Keratinocyte (primary cell): ENCODE measurements at regions not wholly inside any gene's neighbourhood (a gene's known extent, or its start where the extent isn't known, plus 50 kb on each side); places are given as distances from the start of the nearest gene placed in this dataset.

Experiments used
- DNase-seq: peaks from one replicate; pipeline ENCODE4 v3.0.0-alpha.2; 2011; ENCODE audit warnings: low read depth, missing footprints, low spot score
- FAIRE-seq: peaks from 2 replicates; lab custom pipeline; 2011; peaks lifted over from hg19 to GRCh38; lab: Jason Lieb, UNC
- H2AFZ ChIP-seq: 2 replicates; pipeline ENCODE4 v1.6.0; 2012; ENCODE audit warnings: low read length, control low read depth, inconsistent platforms; ENCODE audit not compliant: control insufficient read depth
- H3K27ac ChIP-seq: 2 replicates; pipeline ENCODE4 v1.5.1; 2011; ENCODE audit warnings: low read length; ENCODE audit not compliant: control insufficient read depth, insufficient read depth
- H3K27me3 ChIP-seq: 3 replicates; pipeline ENCODE4 v1.6.0; 2011; ENCODE audit warnings: low read length; ENCODE audit not compliant: control insufficient read depth, insufficient read depth; ENCODE audit errors: extremely low read depth
- H3K36me3 ChIP-seq, 2 experiments: 2 replicates in 1 of 2; 3 replicates in 1 of 2; pipeline ENCODE4 v1.5.1; 2011; ENCODE audit warnings: low read length in 2 of 2, mild to moderate bottlenecking in 1 of 2; ENCODE audit not compliant: control insufficient read depth in 2 of 2, insufficient read depth in 2 of 2; ENCODE audit errors: extremely low read depth in 1 of 2
- H3K4me1 ChIP-seq: 3 replicates; pipeline ENCODE4 v1.5.1; 2011; ENCODE audit warnings: low read length; ENCODE audit not compliant: control insufficient read depth, insufficient read depth; ENCODE audit errors: extremely low read depth
- H3K4me2 ChIP-seq: 3 replicates; pipeline ENCODE4 v1.6.0; 2011; ENCODE audit warnings: low read depth, low read length; ENCODE audit not compliant: control insufficient read depth, insufficient read depth; ENCODE audit errors: extremely low read depth
- H3K4me3 ChIP-seq, 3 experiments: fragments of 200-600 bp in 1 of 3; sonication (generic) in 1 of 3; 2 replicates in 2 of 3; 3 replicates in 1 of 3; pipeline ENCODE4 v1.5.1; 2011 to 2016; ENCODE audit warnings: low read length in 3 of 3, mild to moderate bottlenecking in 3 of 3, control low read depth in 2 of 3, inconsistent platforms in 1 of 3, low read depth in 1 of 3, mixed read lengths in 1 of 3, mixed run types in 1 of 3, moderate library complexity in 1 of 3; ENCODE audit not compliant: control insufficient read depth in 2 of 3, insufficient read depth in 2 of 3; ENCODE audit errors: extremely low read depth in 1 of 3
- H3K79me2 ChIP-seq: 2 replicates; pipeline ENCODE4 v1.6.0; 2012; ENCODE audit warnings: low read length; ENCODE audit not compliant: control insufficient read depth, insufficient read depth
- H3K9ac ChIP-seq: 3 replicates; pipeline ENCODE4 v1.6.0; 2011; ENCODE audit warnings: low read length; ENCODE audit not compliant: control insufficient read depth, insufficient read depth; ENCODE audit errors: extremely low read depth
- H3K9me1 ChIP-seq: 3 replicates; pipeline ENCODE4 v1.6.0; 2011; ENCODE audit warnings: low read length; ENCODE audit not compliant: control insufficient read depth, insufficient read depth; ENCODE audit errors: extremely low read depth
- H3K9me3 ChIP-seq: 2 replicates; pipeline ENCODE4 v1.5.1; 2012; ENCODE audit warnings: low read depth, low read length; ENCODE audit not compliant: control insufficient read depth
- H4K20me1 ChIP-seq: 3 replicates; pipeline ENCODE4 v1.6.0; 2011; ENCODE audit warnings: low read length; ENCODE audit not compliant: control insufficient read depth, insufficient read depth; ENCODE audit errors: extremely low read depth
- EZH2 ChIP-seq: IDR thresholded peaks from one replicate; pipeline ENCODE4 v1.6.1; 2012; ENCODE audit warnings: inconsistent platforms, mild to moderate bottlenecking, low read length, moderate library complexity
- dilution Hi-C: fragments of 300-500 bp; cut with MboI; formaldehyde crosslinking; loops from one replicate; pipeline ENCODE4 v1.7.0; 2020; ENCODE audit warnings: low sequenced_read_pairs; ENCODE audit not compliant: extremely low pct_ligation_motif_present
- TF ChIP-seq, protein P1 (sequence below), 3 experiments: IDR thresholded peaks in 1 of 3; conservative IDR thresholded peaks in 1 of 3; optimal IDR thresholded peaks in 1 of 3; 2 replicates in 2 of 3; 3 replicates in 1 of 3; pipeline versions ENCODE3 to v1.5.1; 2011; ENCODE audit warnings: low read length in 3 of 3, mild to moderate bottlenecking in 3 of 3, moderate library complexity in 2 of 3, control low read depth in 1 of 3, inconsistent platforms in 1 of 3; ENCODE audit not compliant: insufficient read depth in 2 of 3; ENCODE audit errors: extremely low read depth in 1 of 3

DNA sequence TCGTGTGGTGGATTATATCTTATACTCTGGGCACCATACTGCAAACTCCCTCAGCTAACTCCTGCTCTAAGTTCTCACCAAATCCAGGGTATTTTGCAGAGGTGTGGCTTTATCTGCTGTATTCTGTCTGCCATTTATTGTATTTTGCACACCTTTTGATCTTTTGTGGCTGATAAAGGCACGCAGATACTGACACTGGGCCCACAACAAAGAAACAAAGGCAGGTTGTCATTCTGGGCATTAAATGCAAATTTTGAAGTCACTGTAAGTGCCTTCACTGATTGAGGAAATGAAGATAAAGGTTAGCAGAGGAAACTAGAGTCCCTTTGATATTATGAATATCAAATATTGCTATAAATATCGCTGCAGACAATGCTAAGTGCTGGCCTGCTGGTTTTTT lies 265.8 kb upstream of the MEIS1 start:
- FAIRE-seq (no peak), DNase-seq (no peak)
- Histone ChIP-seq H3K27ac (no peak overlapping the region), H3K4me3 (no peak overlapping the region), H3K27me3 (no peaks in the 10 kb centered on the region), H3K9me1 (no peaks in the 10 kb centered on the region), H3K4me1 (no peaks in the 10 kb centered on the region), H3K79me2 (no peaks in the 10 kb centered on the region), H3K4me2 (no peak overlapping the region), H3K36me3 (no peaks in the 10 kb centered on the region), H3K9ac (no peak overlapping the region), H4K20me1 (no peaks in the 10 kb centered on the region), H2AFZ (no peak overlapping the region), H3K9me3 (no peaks in the 10 kb centered on the region)
- dilution Hi-C loops, result no loop called here
- TF ChIP-seq EZH2, result no peak
- TF ChIP-seq, protein P1, sequence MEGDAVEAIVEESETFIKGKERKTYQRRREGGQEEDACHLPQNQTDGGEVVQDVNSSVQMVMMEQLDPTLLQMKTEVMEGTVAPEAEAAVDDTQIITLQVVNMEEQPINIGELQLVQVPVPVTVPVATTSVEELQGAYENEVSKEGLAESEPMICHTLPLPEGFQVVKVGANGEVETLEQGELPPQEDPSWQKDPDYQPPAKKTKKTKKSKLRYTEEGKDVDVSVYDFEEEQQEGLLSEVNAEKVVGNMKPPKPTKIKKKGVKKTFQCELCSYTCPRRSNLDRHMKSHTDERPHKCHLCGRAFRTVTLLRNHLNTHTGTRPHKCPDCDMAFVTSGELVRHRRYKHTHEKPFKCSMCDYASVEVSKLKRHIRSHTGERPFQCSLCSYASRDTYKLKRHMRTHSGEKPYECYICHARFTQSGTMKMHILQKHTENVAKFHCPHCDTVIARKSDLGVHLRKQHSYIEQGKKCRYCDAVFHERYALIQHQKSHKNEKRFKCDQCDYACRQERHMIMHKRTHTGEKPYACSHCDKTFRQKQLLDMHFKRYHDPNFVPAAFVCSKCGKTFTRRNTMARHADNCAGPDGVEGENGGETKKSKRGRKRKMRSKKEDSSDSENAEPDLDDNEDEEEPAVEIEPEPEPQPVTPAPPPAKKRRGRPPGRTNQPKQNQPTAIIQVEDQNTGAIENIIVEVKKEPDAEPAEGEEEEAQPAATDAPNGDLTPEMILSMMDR (optimal IDR thresholded peaks at IDR 0.05 in 1 of 3, IDR thresholded peaks at IDR 0.05 in 1 of 3, conservative IDR thresholded peaks at IDR 0.05 in 1 of 3; ENCODE audit: extremely low read depth in 1 of 3, insufficient read depth in 2 of 3, low read length in 3 of 3), result no peak

DNA sequence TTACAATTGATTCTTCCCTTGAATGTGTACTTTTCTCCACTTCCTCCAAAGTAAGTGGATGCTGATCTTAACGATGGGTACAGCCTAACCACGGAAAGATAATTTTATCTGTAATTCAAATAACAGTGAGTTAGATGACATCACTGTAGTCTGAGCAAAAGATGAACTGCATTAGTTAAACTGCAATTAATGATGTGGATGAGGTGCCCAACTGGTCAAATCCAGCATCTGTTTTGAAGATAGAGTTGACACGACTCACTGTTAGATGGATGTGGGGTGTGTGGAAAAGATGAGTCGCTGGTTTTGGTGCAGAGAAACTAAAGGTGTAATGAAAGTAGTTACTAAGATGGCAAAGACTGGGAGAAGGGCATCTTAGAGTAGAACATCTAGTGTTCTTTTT lies 270.5 kb upstream of the MEIS1 start:
- H3K9me3 ChIP-seq, result no peaks in the 10 kb centered on the region
- no peak overlapping the region for H3K9ac ChIP-seq
- DNase-seq, result no peak
- no peaks in the 10 kb centered on the region for H3K4me1 ChIP-seq
- H3K4me3 ChIP-seq, result no peak overlapping the region
- H3K27ac ChIP-seq, result no peak overlapping the region
- dilution Hi-C loops, result no loop called here
- H3K79me2 ChIP-seq, result no peaks in the 10 kb centered on the region
- no peaks in the 10 kb centered on the region for H3K27me3 ChIP-seq
- no peak for FAIRE-seq
- H3K36me3 ChIP-seq, result no peaks in the 10 kb centered on the region
- no peak for TF ChIP-seq EZH2
- TF ChIP-seq, protein P1 (optimal IDR thresholded peaks at IDR 0.05 in 1 of 3, IDR thresholded peaks at IDR 0.05 in 1 of 3, conservative IDR thresholded peaks at IDR 0.05 in 1 of 3; ENCODE audit: extremely low read depth in 1 of 3, insufficient read depth in 2 of 3, low read length in 3 of 3), result no peak
- H3K4me2 ChIP-seq, result no peak overlapping the region
- no peak overlapping the region for H2AFZ ChIP-seq
- H4K20me1 ChIP-seq, result no peaks in the 10 kb centered on the region
- H3K9me1 ChIP-seq, result no peaks in the 10 kb centered on the region
